ENCODE measurements at regions not wholly inside any gene's neighbourhood (a gene's known extent, or its start where the extent isn't known, plus 50 kb on each side); places are given as distances from the start of the nearest gene placed in this dataset.
A peak's percentile ranks its signal among the peaks of the same experiment; 100 is the strongest.

- no peak for DNase-seq
Measured at GRCh38 chr9:119765632-119766175, 396.5 kb upstream of the BRINP1 start.

GRCh38 chr9:119763260-119763659 is 394.0 kb upstream of the BRINP1 start:
- Histone ChIP-seq H3K36me3 (no peaks in the 10 kb centered on the region), H3K4me3 (ENCODE audit: low read depth, low read length) (no peak overlapping the region), H3K27me3 (ENCODE audit: insufficient read depth, low read depth, severe bottlenecking) (no peaks in the 10 kb centered on the region), H3K9me3 (ENCODE audit: severe bottlenecking) (no peaks in the 10 kb centered on the region), H3K27ac (no peak overlapping the region)
- no peak for TF ChIP-seq CTCF (IDR thresholded peaks at IDR 0.05; ENCODE audit: low read depth, low read length)
- no peak for DNase-seq

More at GRCh38 chr9:119765632-119766175, 396.5 kb upstream of the BRINP1 start:
- Histone ChIP-seq H3K36me3 (no peaks in the 10 kb centered on the region), H3K9me3 (ENCODE audit: severe bottlenecking) (no peaks in the 10 kb centered on the region), H3K4me3 (ENCODE audit: low read depth, low read length) (no peak overlapping the region), H3K27me3 (ENCODE audit: insufficient read depth, low read depth, severe bottlenecking) (no peaks in the 10 kb centered on the region), H3K27ac (no peak overlapping the region)
- no peak for TF ChIP-seq CTCF (IDR thresholded peaks at IDR 0.05; ENCODE audit: low read depth, low read length)

GRCh38 chr9:119761812-119762211 is 392.6 kb upstream of the BRINP1 start:
- H3K27me3 ChIP-seq (ENCODE audit: insufficient read depth, low read depth, severe bottlenecking): no peaks in the 10 kb centered on the region
- no peaks in the 10 kb centered on the region for H3K9me3 ChIP-seq (ENCODE audit: severe bottlenecking)
- no peak for DNase-seq
- H3K4me3 ChIP-seq (ENCODE audit: low read depth, low read length): no peak overlapping the region
- no peak overlapping the region for H3K27ac ChIP-seq
- no peaks in the 10 kb centered on the region for H3K36me3 ChIP-seq
- no peak for TF ChIP-seq CTCF (IDR thresholded peaks at IDR 0.05; ENCODE audit: low read depth, low read length)

GRCh38 chr9:119758990-119759389 is 389.8 kb upstream of the BRINP1 start:
- no peak overlapping the region for H3K4me3 ChIP-seq (ENCODE audit: low read depth, low read length)
- no peak for DNase-seq
- H3K27me3 ChIP-seq (ENCODE audit: insufficient read depth, low read depth, severe bottlenecking): no peaks in the 10 kb centered on the region
- H3K36me3 ChIP-seq: no peaks in the 10 kb centered on the region
- TF ChIP-seq CTCF (IDR thresholded peaks at IDR 0.05; ENCODE audit: low read depth, low read length): no peak
- H3K9me3 ChIP-seq (ENCODE audit: severe bottlenecking): no peaks in the 10 kb centered on the region
- H3K27ac ChIP-seq: no peak overlapping the region

GRCh38 chr9:119758241-119758640 is 389.0 kb upstream of the BRINP1 start:
- H3K9me3 ChIP-seq (ENCODE audit: severe bottlenecking): no peaks in the 10 kb centered on the region
- no peak for TF ChIP-seq CTCF (IDR thresholded peaks at IDR 0.05; ENCODE audit: low read depth, low read length)
- no peaks in the 10 kb centered on the region for H3K27me3 ChIP-seq (ENCODE audit: insufficient read depth, low read depth, severe bottlenecking)
- DNase-seq: peak; percentile 54
- H3K36me3 ChIP-seq: no peaks in the 10 kb centered on the region
- H3K4me3 ChIP-seq (ENCODE audit: low read depth, low read length): no peak overlapping the region
- no peak overlapping the region for H3K27ac ChIP-seq

GRCh38 chr9:119739476-119739875 is 370.2 kb upstream of the BRINP1 start:
- H3K36me3 ChIP-seq: no peaks in the 10 kb centered on the region
- no peak overlapping the region for H3K27ac ChIP-seq
- H3K4me3 ChIP-seq (ENCODE audit: low read depth, low read length): no peak overlapping the region
- TF ChIP-seq CTCF (IDR thresholded peaks at IDR 0.05; ENCODE audit: low read depth, low read length): no peak
- no peaks in the 10 kb centered on the region for H3K27me3 ChIP-seq (ENCODE audit: insufficient read depth, low read depth, severe bottlenecking)
- H3K9me3 ChIP-seq (ENCODE audit: severe bottlenecking): peaks cover 2% of the 10 kb centered on the region
- no peak for DNase-seq
